Fibroblast of mammary gland (primary cell): ENCODE measurements at regions not wholly inside any gene's neighbourhood (a gene's known extent, or its start where the extent isn't known, plus 50 kb on each side); places are given as distances from the start of the nearest gene placed in this dataset.

ENCODE experiments used
- DNase-seq: peaks from one replicate; pipeline ENCODE4 v3.0.0-alpha.2; 2010; ENCODE audit warnings: low read depth
- H3K4me3 ChIP-seq: 2 replicates; pipeline ENCODE4 v1.5.1; 2011; ENCODE audit warnings: low read depth, mild to moderate bottlenecking, low read length, moderate library complexity; ENCODE audit not compliant: control insufficient read depth
- CTCF ChIP-seq: conservative IDR thresholded peaks from 2 replicates; pipeline ENCODE4 v1.5.1; 2011; ENCODE audit warnings: low read depth, low read length, inconsistent platforms; ENCODE audit not compliant: control insufficient read depth, insufficient read depth

- TF ChIP-seq CTCF = no peak
Observed at GRCh38 chr4:152240232-152240631, 295.7 kb downstream of the FBXW7 start.

GRCh38 chr4:152239216-152239615 lies 296.7 kb downstream of the FBXW7 start:
- H3K4me3 ChIP-seq = no peak overlapping the region
- TF ChIP-seq CTCF = no peak
- DNase-seq = no peak

More at GRCh38 chr4:152240232-152240631, 295.7 kb downstream of the FBXW7 start:
- no peak overlapping the region for H3K4me3 ChIP-seq
- DNase-seq = no peak

- no peak overlapping the region for H3K4me3 ChIP-seq
- TF ChIP-seq CTCF = no peak
- no peak for DNase-seq
Observed at GRCh38 chr4:152236519-152237056, 299.3 kb downstream of the FBXW7 start.

- no peak overlapping the region for H3K4me3 ChIP-seq
- no peak for DNase-seq
- TF ChIP-seq CTCF = no peak
Observed at GRCh38 chr4:152235718-152236117, 300.2 kb downstream of the FBXW7 start.

- H3K4me3 ChIP-seq = no peak overlapping the region
- DNase-seq = no peak
- no peak for TF ChIP-seq CTCF
Observed at GRCh38 chr4:152234571-152234970, 301.3 kb downstream of the FBXW7 start.

GRCh38 chr4:152232271-152232670 lies 303.6 kb downstream of the FBXW7 start:
- no peak for DNase-seq
- no peak overlapping the region for H3K4me3 ChIP-seq
- no peak for TF ChIP-seq CTCF

- H3K4me3 ChIP-seq = no peak overlapping the region
- DNase-seq = no peak
- no peak for TF ChIP-seq CTCF
Observed at GRCh38 chr4:152229782-152230289, 306.1 kb downstream of the FBXW7 start.
